Vagina (tissue), 2 donors: ENCODE measurements at regions not wholly inside any gene's neighbourhood (a gene's known extent, or its start where the extent isn't known, plus 50 kb on each side); places are given as distances from the start of the nearest gene placed in this dataset.

Experiments
- DNase-seq, 2 donors: peaks; one replicate each; pipeline ENCODE4 v3.0.0-alpha.2; 2017; ENCODE audit errors: extremely low spot score in 2 of 2
- H3K27ac ChIP-seq: fragments of 200-600 bp; sonication (generic); one replicate; pipeline ENCODE4 v1.5.1; 2019
- H3K27me3 ChIP-seq: fragments of 200-600 bp; sonication (generic); one replicate; pipeline ENCODE4 v1.5.1; 2019
- H3K36me3 ChIP-seq, 2 donors: fragments of 200-600 bp; sonication (generic); one replicate each; pipeline ENCODE4 v1.5.1; 2017 to 2019
- H3K4me1 ChIP-seq: fragments of 200-600 bp; sonication (generic); one replicate; pipeline ENCODE4 v1.5.1; 2019
- H3K4me3 ChIP-seq, 2 donors: fragments of 200-600 bp; sonication (generic); 1 replicate in 1 of 2; 2 replicates in 1 of 2; pipeline ENCODE4 v1.5.1; 2016 to 2019
- H3K9me3 ChIP-seq: fragments of 200-600 bp; sonication (generic); one replicate; pipeline ENCODE4 v1.5.1; 2019
- CTCF ChIP-seq, 3 experiments: fragments of 450-650 bp in 2 of 3; fragments of 200-600 bp in 1 of 3; sonication (generic) in 1 of 3; IDR thresholded peaks; one replicate each; pipeline ENCODE4 v1.5.1; 2017 to 2019; ENCODE audit warnings: antibody characterized with exemption in 3 of 3, mild to moderate bottlenecking in 2 of 3, moderate library complexity in 2 of 3
- POLR2A ChIP-seq, 2 donors: fragments of 450-650 bp; IDR thresholded peaks; one replicate each; pipeline ENCODE4 v1.6.1; 2017; ENCODE audit warnings: antibody characterized with exemption in 2 of 2, mild to moderate bottlenecking in 2 of 2, moderate library complexity in 2 of 2
- POLR2AphosphoS5 ChIP-seq, 2 donors: sonication (generic); formaldehyde crosslinking; IDR thresholded peaks; one replicate each; pipeline ENCODE4 v1.9.0; 2017; ENCODE audit warnings: antibody characterized with exemption in 2 of 2, mild to moderate bottlenecking in 2 of 2, low read depth in 1 of 2; ENCODE audit not compliant: insufficient read depth in 1 of 2
- intact Hi-C: fragments of 100-400 bp; cut with DNase I; formaldehyde crosslinking; loops from one replicate; pipeline ENCODE4 v1.15.1; 2023

GRCh38 chr4:38373375-38373774, 290.6 kb upstream of the KLF3 start:
- TF ChIP-seq POLR2AphosphoS5 (IDR thresholded peaks at IDR 0.05; ENCODE audit: insufficient read depth in 1 of 2, low read depth in 1 of 2) (no peak), CTCF (IDR thresholded peaks at IDR 0.05) (no peak), POLR2A (IDR thresholded peaks at IDR 0.05) (no peak)
- H3K4me1 ChIP-seq = peaks cover 3% of the 10 kb centered on the region
- no peaks in the 10 kb centered on the region for H3K27me3 ChIP-seq
- intact Hi-C loops = no loop called here
- no peak overlapping the region for H3K27ac ChIP-seq
- H3K36me3 ChIP-seq = no peaks in the 10 kb centered on the region
- H3K9me3 ChIP-seq = no peaks in the 10 kb centered on the region
- no peak overlapping the region for H3K4me3 ChIP-seq
- no peak for DNase-seq

- Histone ChIP-seq H3K9me3 (no peaks in the 10 kb centered on the region), H3K27ac (no peak overlapping the region), H3K4me1 (peaks cover 2% of the 10 kb centered on the region), H3K4me3 (no peak overlapping the region), H3K36me3 (no peaks in the 10 kb centered on the region), H3K27me3 (no peaks in the 10 kb centered on the region)
- intact Hi-C loops = no loop called here
- TF ChIP-seq CTCF (IDR thresholded peaks at IDR 0.05) (no peak), POLR2A (IDR thresholded peaks at IDR 0.05) (no peak), POLR2AphosphoS5 (IDR thresholded peaks at IDR 0.05; ENCODE audit: insufficient read depth in 1 of 2, low read depth in 1 of 2) (no peak)
- DNase-seq = no peak
These were observed 286.8 kb upstream of the KLF3 start for GRCh38 chr4:38377195-38377594.

GRCh38 chr4:38378478-38378877, 285.5 kb upstream of the KLF3 start:
- H3K9me3 ChIP-seq = no peaks in the 10 kb centered on the region
- TF ChIP-seq POLR2AphosphoS5 (IDR thresholded peaks at IDR 0.05; ENCODE audit: insufficient read depth in 1 of 2, low read depth in 1 of 2) (no peak), CTCF (IDR thresholded peaks at IDR 0.05) (no peak), POLR2A (IDR thresholded peaks at IDR 0.05) (no peak)
- no peaks in the 10 kb centered on the region for H3K36me3 ChIP-seq
- peaks cover 13% of the 10 kb centered on the region for H3K4me1 ChIP-seq
- no peaks in the 10 kb centered on the region for H3K27me3 ChIP-seq
- H3K4me3 ChIP-seq = no peak overlapping the region
- H3K27ac ChIP-seq = no peak overlapping the region
- intact Hi-C loops = no loop called here
- DNase-seq = no peak

- H3K27me3 ChIP-seq = no peaks in the 10 kb centered on the region
- TF ChIP-seq POLR2AphosphoS5 (IDR thresholded peaks at IDR 0.05; ENCODE audit: insufficient read depth in 1 of 2, low read depth in 1 of 2) (no peak), POLR2A (IDR thresholded peaks at IDR 0.05) (no peak), CTCF (IDR thresholded peaks at IDR 0.05) (no peak)
- H3K9me3 ChIP-seq = no peaks in the 10 kb centered on the region
- no peaks in the 10 kb centered on the region for H3K36me3 ChIP-seq
- H3K27ac ChIP-seq = no peak overlapping the region
- intact Hi-C loops = loop anchor here (10.0 kb wide), 1 partner anchor 283 kb away; the partner anchor contains the start of gene KLF3
- DNase-seq = no peak
- no peak overlapping the region for H3K4me3 ChIP-seq
- H3K4me1 ChIP-seq = peaks cover 26% of the 10 kb centered on the region
These were observed 282.2 kb upstream of the KLF3 start for GRCh38 chr4:38381788-38382187.

- Histone ChIP-seq H3K4me3 (no peak overlapping the region), H3K27me3 (no peaks in the 10 kb centered on the region), H3K4me1 (peaks cover 30% of the 10 kb centered on the region), H3K27ac (no peak overlapping the region), H3K9me3 (no peaks in the 10 kb centered on the region), H3K36me3 (no peaks in the 10 kb centered on the region)
- TF ChIP-seq POLR2A (IDR thresholded peaks at IDR 0.05) = no peak
- no peak for TF ChIP-seq POLR2AphosphoS5 (IDR thresholded peaks at IDR 0.05; ENCODE audit: insufficient read depth in 1 of 2, low read depth in 1 of 2)
- no peak for TF ChIP-seq CTCF (IDR thresholded peaks at IDR 0.05)
- intact Hi-C loops = loop anchor here (10.0 kb wide), 1 partner anchor 282 kb away; the partner anchor contains the start of gene KLF3
- DNase-seq = no peak
These were observed 281.5 kb upstream of the KLF3 start for GRCh38 chr4:38382520-38382919.
